HG03469 (cell line): ENCODE measurements at regions not wholly inside any gene's neighbourhood (a gene's known extent, or its start where the extent isn't known, plus 50 kb on each side); places are given as distances from the start of the nearest gene placed in this dataset.
"Not testable (repeated sequence)": the region's sequence is repeated elsewhere in the genome, so short reads cannot be mapped to it uniquely, and the experiment has no call there.

ENCODE experiments used
- ATAC-seq: cut with Tn5 transposase; IDR thresholded peaks from one replicate; pipeline ENCODE4 v1.9.1; 2021; ENCODE audit warnings: mild to moderate bottlenecking, moderate library complexity, moderate number of reproducible peaks; ENCODE audit not compliant: unreplicated experiment

GRCh38 chr6:168943231-168943905 is 310.3 kb downstream of the THBS2 start:
- ATAC-seq: no peak

GRCh38 chr6:168942646-168943045 is 311.0 kb downstream of the THBS2 start:
- ATAC-seq: no peak

- ATAC-seq: no peak
These were observed 312.6 kb downstream of the THBS2 start for GRCh38 chr6:168941036-168941435.

GRCh38 chr6:168939796-168940195 is 313.9 kb downstream of the THBS2 start:
- no peak for ATAC-seq

GRCh38 chr6:168939041-168939440 is 314.6 kb downstream of the THBS2 start:
- no peak for ATAC-seq

GRCh38 chr6:168938546-168938945 is 315.1 kb downstream of the THBS2 start:
- no peak for ATAC-seq

- no peak for ATAC-seq
These were observed 316.6 kb downstream of the THBS2 start for GRCh38 chr6:168937054-168937453.

- ATAC-seq: no peak
These were observed 318.0 kb downstream of the THBS2 start for GRCh38 chr6:168935628-168936010.

- no peak for ATAC-seq
These were observed 318.7 kb downstream of the THBS2 start for GRCh38 chr6:168934660-168935627.

- not testable (repeated sequence) for ATAC-seq
These were observed 321.5 kb downstream of the THBS2 start for GRCh38 chr6:168932171-168932570.

- ATAC-seq: not testable (repeated sequence)
These were observed 322.6 kb downstream of the THBS2 start for GRCh38 chr6:168931072-168931471.

GRCh38 chr6:168929871-168930450 is 323.7 kb downstream of the THBS2 start:
- no peak for ATAC-seq

- no peak for ATAC-seq
These were observed 325.6 kb downstream of the THBS2 start for GRCh38 chr6:168928012-168928411.

- ATAC-seq: no peak
These were observed 326.6 kb downstream of the THBS2 start for GRCh38 chr6:168927026-168927425.

GRCh38 chr6:168926306-168926705 is 327.3 kb downstream of the THBS2 start:
- ATAC-seq: no peak

- ATAC-seq: no peak
These were observed 328.0 kb downstream of the THBS2 start for GRCh38 chr6:168925671-168926070.

- ATAC-seq: no peak
These were observed 330.5 kb downstream of the THBS2 start for GRCh38 chr6:168923171-168923570.

GRCh38 chr6:168922436-168922835 is 331.2 kb downstream of the THBS2 start:
- ATAC-seq: no peak

- ATAC-seq: no peak
These were observed 333.4 kb downstream of the THBS2 start for GRCh38 chr6:168920289-168920688.

GRCh38 chr6:168919470-168920179 is 334.0 kb downstream of the THBS2 start:
- no peak for ATAC-seq
